Testis (tissue), 2 donors: ENCODE measurements at regions not wholly inside any gene's neighbourhood (a gene's known extent, or its start where the extent isn't known, plus 50 kb on each side); places are given as distances from the start of the nearest gene placed in this dataset.

Source experiments
- CTCF ChIP-seq, 3 experiments: fragments of 450-650 bp in 2 of 3; fragments of 200-600 bp in 1 of 3; sonication (generic) in 1 of 3; IDR thresholded peaks; one replicate each; pipeline ENCODE4 v1.5.1; 2016 to 2019; ENCODE audit warnings: antibody characterized with exemption in 3 of 3, mild to moderate bottlenecking in 2 of 3, moderate library complexity in 1 of 3
- POLR2A ChIP-seq: fragments of 450-650 bp; IDR thresholded peaks from one replicate; pipeline ENCODE4 v1.6.1; 2017; ENCODE audit warnings: antibody characterized with exemption, mild to moderate bottlenecking, moderate library complexity

GRCh38 chr12:93010461-93010860 is 81.4 kb upstream of the EEA1 start:
- no peak for TF ChIP-seq POLR2A
- TF ChIP-seq CTCF (IDR thresholded peaks at IDR 0.05) = no peak
